ENCODE measurements at regions not wholly inside any gene's neighbourhood (a gene's known extent, or its start where the extent isn't known, plus 50 kb on each side); places are given as distances from the start of the nearest gene placed in this dataset.
A peak's percentile ranks its signal among the peaks of the same experiment; 100 is the strongest.
"Not testable (repeated sequence)": the region's sequence is repeated elsewhere in the genome, so short reads cannot be mapped to it uniquely, and the experiment has no call there.

- peaks cover 5% of the 10 kb centered on the region; the same call in 1 of the 2 replicates for H3K9me3 Mint-ChIP-seq
- H3K4me3 Mint-ChIP-seq: no peak overlapping the region
- no peak overlapping the region for H3K27ac Mint-ChIP-seq
- TF ChIP-seq CTCF (IDR thresholded peaks at IDR 0.05): no peak
- H3K4me1 Mint-ChIP-seq (ENCODE audit: low read depth): peaks cover 40% of the 10 kb centered on the region
- no peak for DNase-seq
- peaks cover 1% of the 10 kb centered on the region; the same call in 1 of the 2 replicates for H3K27me3 Mint-ChIP-seq (ENCODE audit: insufficient read depth)
- H3K36me3 Mint-ChIP-seq (ENCODE audit: low read depth): no peaks in the 10 kb centered on the region
These were observed 111.5 kb downstream of the MDH1 start for GRCh38 chr2:63700271-63700670.

- Mint-ChIP-seq H3K36me3 (ENCODE audit: low read depth) (no peaks in the 10 kb centered on the region), H3K27me3 (ENCODE audit: insufficient read depth) (peaks cover 1% of the 10 kb centered on the region; the same call in 1 of the 2 replicates), H3K4me1 (ENCODE audit: low read depth) (peaks cover 37% of the 10 kb centered on the region), H3K9me3 (peaks cover 5% of the 10 kb centered on the region), H3K4me3 (no peak overlapping the region), H3K27ac (no peak overlapping the region)
- no peak for TF ChIP-seq CTCF (IDR thresholded peaks at IDR 0.05)
- no peak for DNase-seq
These were observed 112.6 kb downstream of the MDH1 start for GRCh38 chr2:63701406-63701805.

- H3K4me3 Mint-ChIP-seq; H3K4me1 Mint-ChIP-seq (ENCODE audit: low read depth); DNase-seq; H3K27ac Mint-ChIP-seq; H3K27me3 Mint-ChIP-seq (ENCODE audit: insufficient read depth); H3K36me3 Mint-ChIP-seq (ENCODE audit: low read depth); H3K9me3 Mint-ChIP-seq: not testable (repeated sequence)
These were observed 117.3 kb downstream of the MDH1 start for GRCh38 chr2:63706084-63706483.

- no peak overlapping the region for H3K27ac Mint-ChIP-seq
- peaks cover 4% of the 10 kb centered on the region for H3K9me3 Mint-ChIP-seq
- TF ChIP-seq CTCF (IDR thresholded peaks at IDR 0.05): no peak
These were observed 122.0 kb downstream of the MDH1 start for GRCh38 chr2:63710732-63711131.

GRCh38 chr2:63712748-63713147 is 124.0 kb downstream of the MDH1 start:
- H3K9me3 Mint-ChIP-seq: no peaks in the 10 kb centered on the region
- no peaks in the 10 kb centered on the region for H3K36me3 Mint-ChIP-seq (ENCODE audit: low read depth)
- peaks cover 2% of the 10 kb centered on the region for H3K27me3 Mint-ChIP-seq (ENCODE audit: insufficient read depth)
- peaks cover 11% of the 10 kb centered on the region for H3K4me1 Mint-ChIP-seq (ENCODE audit: low read depth)
- no peak overlapping the region for H3K4me3 Mint-ChIP-seq
- TF ChIP-seq CTCF (IDR thresholded peaks at IDR 0.05): no peak
- peak overlapping the region; percentile 64 for H3K27ac Mint-ChIP-seq
- peak; percentile 40 for DNase-seq

More at GRCh38 chr2:63710732-63711131, 122.0 kb downstream of the MDH1 start:
- no peak for DNase-seq
- Mint-ChIP-seq H3K4me1 (ENCODE audit: low read depth) (peaks cover 11% of the 10 kb centered on the region), H3K36me3 (ENCODE audit: low read depth) (no peaks in the 10 kb centered on the region), H3K27me3 (ENCODE audit: insufficient read depth) (peaks cover 2% of the 10 kb centered on the region), H3K4me3 (no peak overlapping the region)

- H3K4me3 Mint-ChIP-seq: no peak overlapping the region
- H3K27me3 Mint-ChIP-seq (ENCODE audit: insufficient read depth): peaks cover 2% of the 10 kb centered on the region; the same call in 1 of the 2 replicates
- DNase-seq: no peak
- H3K36me3 Mint-ChIP-seq (ENCODE audit: low read depth): no peaks in the 10 kb centered on the region
- no peaks in the 10 kb centered on the region for H3K9me3 Mint-ChIP-seq
- H3K27ac Mint-ChIP-seq: no peak overlapping the region
- H3K4me1 Mint-ChIP-seq (ENCODE audit: low read depth): peaks cover 19% of the 10 kb centered on the region
- TF ChIP-seq CTCF (IDR thresholded peaks at IDR 0.05): no peak
These were observed 125.5 kb upstream of the UGP2 start for GRCh38 chr2:63716146-63716545.

All from HFFc6 (cell line).